GM19452 (cell line): ENCODE measurements at regions not wholly inside any gene's neighbourhood (a gene's known extent, or its start where the extent isn't known, plus 50 kb on each side); places are given as distances from the start of the nearest gene placed in this dataset.

ENCODE experiments used
- ATAC-seq: cut with Tn5 transposase; IDR thresholded peaks from one replicate; pipeline ENCODE4 v1.9.1; 2021; ENCODE audit not compliant: unreplicated experiment

DNA sequence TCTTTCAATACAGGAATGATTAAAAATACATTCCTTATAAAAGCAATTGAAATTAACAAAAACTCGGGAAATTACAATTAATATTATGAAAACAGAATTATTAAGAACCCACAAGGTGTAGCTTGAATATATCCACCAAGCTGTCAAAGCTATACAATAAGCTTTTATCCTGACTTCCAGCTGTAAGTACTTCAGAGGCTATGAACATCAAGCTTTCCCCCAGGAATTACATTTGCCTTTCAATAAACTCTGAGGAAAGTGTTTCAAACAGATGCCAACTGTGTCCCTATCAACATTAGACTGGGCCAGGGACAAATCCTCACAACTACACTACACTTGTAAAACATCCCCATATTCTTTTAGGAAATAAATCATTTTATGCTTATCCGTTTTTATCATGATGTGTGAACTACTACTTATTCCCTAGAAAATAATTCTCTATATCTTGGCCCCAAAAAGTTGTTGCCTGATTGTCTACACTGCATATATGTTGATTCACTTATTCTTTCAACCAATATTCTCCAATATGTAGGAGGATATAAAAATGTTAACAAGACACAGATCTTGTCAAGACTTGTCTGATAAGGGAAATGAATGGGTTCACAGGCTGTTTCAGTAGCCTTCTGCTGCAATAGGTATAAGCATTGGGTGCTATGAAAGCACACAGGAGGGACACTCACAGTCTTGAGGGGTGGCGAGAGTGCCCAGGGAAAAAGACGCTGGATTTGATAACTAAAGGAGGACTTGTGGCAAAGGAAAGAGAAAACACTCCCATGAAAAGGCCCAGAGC lies 494.1 kb downstream of the CENPC start:
- no peak for ATAC-seq

DNA sequence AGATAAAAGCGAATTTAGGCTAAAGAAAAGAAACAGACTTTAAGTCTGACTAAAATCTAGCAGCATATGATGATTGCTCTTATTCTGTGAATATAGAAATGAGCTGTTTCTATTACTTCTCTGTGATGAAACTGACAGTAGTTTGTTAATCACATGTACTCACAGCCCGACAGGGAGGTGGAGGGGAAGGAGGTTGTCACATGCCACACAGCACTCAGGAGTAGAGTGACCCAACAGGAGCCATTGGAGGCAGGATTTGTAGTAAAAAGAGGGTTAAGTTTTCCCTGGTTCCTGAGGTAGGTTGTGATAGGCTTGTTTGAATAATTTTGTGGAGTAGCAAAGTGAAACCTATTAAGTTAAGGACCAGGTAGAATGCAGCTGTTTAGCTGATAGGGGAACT lies 495.9 kb downstream of the CENPC start:
- no peak for ATAC-seq

GRCh38 chr4:67048530-67048929 lies 496.8 kb downstream of the CENPC start:
- ATAC-seq: no peak

DNA sequence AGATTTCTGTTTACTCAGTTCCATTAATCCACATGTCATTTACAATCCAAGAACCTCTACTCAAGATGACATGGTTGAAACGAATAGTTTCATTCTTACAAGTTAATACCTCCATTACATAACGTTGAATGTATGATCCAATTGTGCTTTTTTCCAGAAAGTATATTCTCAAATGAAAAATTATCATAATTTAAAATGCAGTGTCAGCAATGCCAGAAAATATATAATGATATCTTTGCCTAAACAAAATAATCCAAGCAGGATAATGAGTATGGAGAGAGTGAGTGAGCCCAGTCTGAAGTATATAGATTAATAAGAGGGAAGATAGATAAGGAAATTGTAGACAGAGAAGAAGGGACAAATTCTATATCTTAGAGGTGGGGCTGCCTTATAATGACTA lies 505.0 kb downstream of the CENPC start:
- no peak for ATAC-seq

- no peak for ATAC-seq
Observed at GRCh38 chr4:67038228-67038566, 507.1 kb downstream of the CENPC start.

- no peak for ATAC-seq
Observed at GRCh38 chr4:67037504-67038227, 507.6 kb downstream of the CENPC start.

DNA sequence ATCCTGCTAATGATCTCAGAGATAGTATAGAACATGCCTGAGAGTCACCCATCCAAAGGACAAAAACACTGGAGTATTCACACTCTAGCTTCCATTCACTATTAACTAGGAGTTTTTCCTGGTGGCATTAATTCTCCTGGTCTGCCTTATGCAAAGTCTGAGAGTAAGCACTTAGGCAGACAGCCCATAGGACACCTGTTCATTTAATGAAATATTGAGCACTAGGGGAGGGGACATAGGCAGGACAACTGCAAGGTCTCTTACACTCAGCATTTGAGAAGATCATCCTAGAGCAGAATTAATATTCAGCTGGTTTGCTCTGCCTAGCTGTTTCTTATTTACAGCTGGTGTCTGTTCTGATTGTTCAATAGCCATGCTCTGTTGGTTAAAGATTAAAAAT lies 508.5 kb downstream of the CENPC start:
- no peak for ATAC-seq

- no peak for ATAC-seq
Observed at GRCh38 chr4:67035986-67036385, 509.3 kb downstream of the CENPC start.

DNA sequence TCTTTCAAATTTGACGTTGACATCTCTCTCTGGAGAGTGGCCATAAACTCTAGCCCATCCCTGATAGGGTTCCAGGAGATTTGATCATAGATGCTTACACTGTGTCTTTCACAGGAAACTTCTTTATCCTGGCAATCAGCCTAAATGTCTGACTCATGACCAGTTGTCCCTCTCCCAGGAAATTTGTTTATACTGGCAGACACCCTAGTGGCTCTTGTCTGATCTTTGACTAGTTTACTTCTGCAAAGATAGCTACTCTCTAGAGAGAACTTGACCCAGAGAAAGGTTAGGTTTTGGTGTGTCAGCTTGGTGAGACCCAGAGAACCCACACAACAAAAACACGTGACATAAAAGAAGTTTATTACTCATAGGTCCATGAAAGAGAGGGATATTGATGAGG lies 509.8 kb downstream of the CENPC start:
- ATAC-seq: no peak

- no peak for ATAC-seq
Observed at GRCh38 chr4:67030636-67031035, 514.7 kb downstream of the CENPC start.

DNA sequence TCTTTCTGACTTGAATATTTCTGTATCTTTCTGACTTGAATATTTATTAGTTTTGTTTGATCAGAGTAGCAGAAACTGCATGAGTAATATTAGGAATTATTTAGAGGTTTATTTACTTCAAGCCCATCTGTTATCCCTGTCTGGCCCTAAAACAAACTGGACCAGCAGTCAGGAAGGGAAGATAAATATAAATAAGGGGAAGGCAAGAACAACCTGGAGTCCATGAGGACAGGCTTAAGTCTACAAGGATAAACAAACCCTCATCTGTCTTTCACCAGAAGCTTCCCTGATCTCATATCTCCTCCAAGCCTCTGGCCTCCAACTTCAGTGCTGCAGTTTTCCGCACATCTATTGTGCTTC lies 524.9 kb downstream of the CENPC start:
- no peak for ATAC-seq

GRCh38 chr4:67019686-67020437 lies 525.4 kb downstream of the CENPC start:
- no peak for ATAC-seq

DNA sequence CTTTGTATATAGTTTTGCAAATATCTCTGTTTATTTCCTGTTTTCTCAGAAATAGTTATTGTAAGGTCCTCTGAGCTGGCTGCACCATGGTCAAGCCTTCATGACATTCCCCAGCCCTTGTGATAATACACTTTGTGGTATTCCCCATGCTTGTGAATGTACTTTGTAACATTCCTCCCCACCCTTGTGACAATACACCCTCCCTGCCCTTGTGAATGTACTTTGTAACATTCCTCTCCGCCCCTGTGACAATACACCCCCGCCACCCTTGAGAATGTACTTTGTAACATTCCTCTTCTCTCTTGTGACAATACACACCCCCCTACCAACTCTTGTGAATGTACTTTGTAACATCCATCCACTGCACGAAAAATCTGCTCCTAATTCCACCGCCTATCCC lies 530.7 kb downstream of the CENPC start:
- no peak for ATAC-seq

DNA sequence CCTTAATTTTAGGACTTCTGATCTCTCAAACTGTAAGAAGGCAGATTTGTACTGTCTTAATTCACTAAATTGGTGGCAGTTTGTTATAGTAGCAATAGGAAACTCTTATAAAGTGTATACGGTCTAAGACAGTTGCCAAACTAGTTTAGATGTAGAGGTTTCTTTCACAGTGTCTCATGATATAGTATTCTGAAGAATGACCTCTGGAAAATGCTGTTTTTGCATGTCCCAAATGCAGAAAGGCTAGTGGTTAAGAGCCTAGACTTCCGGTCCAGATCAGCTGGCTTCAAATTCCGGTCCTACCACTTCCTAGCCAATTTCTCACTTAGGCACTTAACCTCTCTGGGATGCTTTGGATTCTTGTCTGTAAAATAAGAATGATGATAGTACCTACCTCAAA lies 538.5 kb downstream of the CENPC start:
- ATAC-seq: no peak

GRCh38 chr4:66991521-66991920 lies 553.8 kb downstream of the CENPC start:
- no peak for ATAC-seq

- no peak for ATAC-seq
Observed at GRCh38 chr4:66974665-66975064, 570.6 kb downstream of the CENPC start.

DNA sequence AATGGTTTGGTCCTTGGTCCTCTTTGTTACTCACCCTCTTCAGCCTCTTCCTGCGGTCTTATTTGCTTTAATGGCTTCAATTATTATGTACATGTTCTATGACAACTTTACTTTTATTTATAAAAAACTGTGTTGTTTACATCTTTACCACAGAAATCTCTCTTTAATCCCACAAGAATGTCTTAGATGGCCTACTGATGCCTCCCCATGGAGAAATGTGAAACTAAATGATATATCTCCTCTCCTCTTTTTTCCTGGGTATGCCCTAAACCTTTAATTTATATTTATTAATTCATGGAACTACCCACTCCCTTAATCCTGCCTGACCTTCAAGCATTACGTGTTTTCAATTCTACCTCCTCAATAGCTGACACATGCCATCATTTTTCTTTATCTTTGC lies 573.2 kb downstream of the CENPC start:
- ATAC-seq: no peak

DNA sequence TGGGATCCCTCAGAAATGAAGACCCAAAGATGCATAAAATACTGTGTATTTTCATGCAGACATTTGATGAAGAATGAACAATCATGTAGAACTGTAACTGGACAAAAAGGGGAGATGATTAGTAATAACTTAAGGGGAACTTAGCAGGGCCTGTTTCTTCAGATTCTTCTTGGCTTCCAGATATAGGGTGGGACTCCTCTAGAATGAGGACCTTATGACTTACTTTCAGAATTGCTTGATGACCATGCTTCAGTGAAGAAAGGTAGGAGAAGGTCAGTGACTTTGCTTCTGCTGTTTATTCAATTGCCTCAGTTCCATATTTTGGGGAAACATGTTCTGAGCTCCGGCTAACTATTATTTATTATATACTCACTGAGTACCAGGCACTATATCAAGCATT lies 580.8 kb downstream of the CENPC start:
- no peak for ATAC-seq

DNA sequence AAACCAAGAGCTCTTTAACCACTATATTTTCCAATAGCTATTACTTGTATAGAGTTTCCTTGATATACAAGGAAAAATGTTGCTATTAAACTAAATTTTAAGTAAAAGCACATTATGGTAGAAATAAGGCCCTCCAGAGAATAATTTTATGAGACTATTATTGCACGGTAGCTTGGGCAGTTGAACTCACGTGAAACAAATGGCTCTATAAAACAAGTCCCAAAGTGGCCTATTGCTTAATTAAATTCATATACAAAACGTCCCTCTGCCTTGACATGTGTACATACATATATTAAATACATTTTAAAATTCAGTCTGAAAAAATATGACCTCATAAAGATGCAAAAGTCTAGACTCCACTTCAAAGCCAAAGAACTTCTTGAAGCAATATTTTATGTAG lies 582.2 kb downstream of the CENPC start:
- no peak for ATAC-seq

DNA sequence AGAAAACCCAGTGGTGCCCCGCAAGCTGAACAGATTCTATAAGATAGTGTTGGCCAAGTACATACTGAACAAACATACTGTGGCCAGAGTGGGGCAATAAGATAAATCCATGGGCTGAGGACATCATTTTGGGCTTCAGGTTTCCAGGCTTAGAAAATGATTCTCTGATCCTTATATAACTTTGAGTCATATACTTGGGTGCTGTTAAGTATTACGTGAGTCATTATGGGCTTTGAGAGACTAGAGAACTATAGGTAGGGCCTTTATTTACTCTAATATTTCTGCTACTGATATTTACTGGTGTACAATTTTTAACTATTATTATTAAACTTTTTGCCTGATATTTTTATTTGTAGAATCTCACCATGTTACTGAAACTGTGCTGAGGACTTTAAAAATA lies 586.1 kb downstream of the CENPC start:
- ATAC-seq: no peak

DNA sequence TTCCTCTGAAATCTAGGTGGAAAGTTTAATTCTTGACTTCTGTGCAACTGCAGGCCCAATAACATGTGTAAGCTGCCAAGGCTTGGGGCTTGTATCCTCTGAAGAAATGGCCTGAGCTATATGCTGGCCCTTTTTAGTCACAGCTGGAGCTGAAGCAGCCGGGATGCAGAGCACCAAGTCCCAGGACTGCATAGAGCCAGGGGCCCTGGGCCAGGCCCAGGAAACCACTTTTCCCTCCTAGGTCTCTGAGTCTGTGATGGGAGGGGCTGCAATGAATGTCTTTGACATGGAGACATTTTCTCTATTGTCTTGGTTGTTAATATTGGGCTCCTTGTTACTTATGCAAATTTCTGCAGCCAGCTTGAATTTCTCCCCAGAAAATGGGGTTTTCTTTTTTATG lies 588.5 kb downstream of the CENPC start:
- no peak for ATAC-seq

GRCh38 chr4:66956426-66956825 lies 588.9 kb downstream of the CENPC start:
- no peak for ATAC-seq
